Transverse colon (tissue), 4 donors: ENCODE measurements at regions not wholly inside any gene's neighbourhood (a gene's known extent, or its start where the extent isn't known, plus 50 kb on each side); places are given as distances from the start of the nearest gene placed in this dataset.

Experiments
- POLR2A ChIP-seq: fragments of 450-650 bp; IDR thresholded peaks from one replicate; pipeline ENCODE4 v1.6.1; 2016; ENCODE audit warnings: antibody characterized with exemption, mild to moderate bottlenecking, moderate library complexity
- POLR2AphosphoS5 ChIP-seq, 3 donors: sonication (generic); formaldehyde crosslinking; IDR thresholded peaks; one replicate each; pipeline ENCODE4 v1.6.1; 2016; ENCODE audit warnings: antibody characterized with exemption in 3 of 3
- TF ChIP-seq, protein P1 (sequence below), 5 experiments: fragments of 200-600 bp in 3 of 5; fragments of 450-650 bp in 2 of 5; sonication (generic) in 3 of 5; IDR thresholded peaks; 1 replicate in 2 of 5; 2 replicates in 3 of 5; pipeline ENCODE4 v1.5.1; 2016 to 2017; ENCODE audit warnings: antibody characterized with exemption in 5 of 5, inconsistent platforms in 3 of 5, mild to moderate bottlenecking in 2 of 5, moderate library complexity in 1 of 5

DNA sequence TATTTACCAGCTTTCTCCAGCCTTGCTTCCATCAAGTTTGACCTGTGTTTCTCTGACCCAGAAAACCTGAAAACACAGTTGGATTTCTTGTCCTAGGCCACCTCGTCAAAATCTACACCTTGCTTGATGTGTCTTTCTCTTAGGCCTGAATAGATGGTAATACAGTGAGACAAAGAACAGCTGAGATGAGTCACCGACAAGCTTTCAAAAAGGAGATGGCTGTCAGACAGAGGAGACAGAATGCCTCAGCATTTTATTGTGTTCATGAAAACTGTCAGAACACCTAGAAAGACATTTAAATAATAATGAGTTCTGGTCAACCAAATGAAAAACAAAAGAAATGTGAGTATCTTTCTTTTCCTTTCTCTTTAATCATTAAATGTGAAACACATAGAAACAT is 119.7 kb upstream of the SORCS1 start:
- TF ChIP-seq, protein P1, sequence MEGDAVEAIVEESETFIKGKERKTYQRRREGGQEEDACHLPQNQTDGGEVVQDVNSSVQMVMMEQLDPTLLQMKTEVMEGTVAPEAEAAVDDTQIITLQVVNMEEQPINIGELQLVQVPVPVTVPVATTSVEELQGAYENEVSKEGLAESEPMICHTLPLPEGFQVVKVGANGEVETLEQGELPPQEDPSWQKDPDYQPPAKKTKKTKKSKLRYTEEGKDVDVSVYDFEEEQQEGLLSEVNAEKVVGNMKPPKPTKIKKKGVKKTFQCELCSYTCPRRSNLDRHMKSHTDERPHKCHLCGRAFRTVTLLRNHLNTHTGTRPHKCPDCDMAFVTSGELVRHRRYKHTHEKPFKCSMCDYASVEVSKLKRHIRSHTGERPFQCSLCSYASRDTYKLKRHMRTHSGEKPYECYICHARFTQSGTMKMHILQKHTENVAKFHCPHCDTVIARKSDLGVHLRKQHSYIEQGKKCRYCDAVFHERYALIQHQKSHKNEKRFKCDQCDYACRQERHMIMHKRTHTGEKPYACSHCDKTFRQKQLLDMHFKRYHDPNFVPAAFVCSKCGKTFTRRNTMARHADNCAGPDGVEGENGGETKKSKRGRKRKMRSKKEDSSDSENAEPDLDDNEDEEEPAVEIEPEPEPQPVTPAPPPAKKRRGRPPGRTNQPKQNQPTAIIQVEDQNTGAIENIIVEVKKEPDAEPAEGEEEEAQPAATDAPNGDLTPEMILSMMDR (IDR thresholded peaks at IDR 0.05), result no peak
- no peak for TF ChIP-seq POLR2AphosphoS5 (IDR thresholded peaks at IDR 0.05)
- TF ChIP-seq POLR2A, result no peak
